Upper lobe of left lung (tissue), 6 donors: ENCODE measurements at regions not wholly inside any gene's neighbourhood (a gene's known extent, or its start where the extent isn't known, plus 50 kb on each side); places are given as distances from the start of the nearest gene placed in this dataset.
A peak's percentile ranks its signal among the peaks of the same experiment; 100 is the strongest.

Source experiments
- ATAC-seq, 2 donors: fragments of 200-7000 bp; cut with Tn5 transposase; one replicate each; pipeline ENCODE4 v1.9.1; 2022; ENCODE audit warnings: mild to moderate bottlenecking in 2 of 2, moderate library complexity in 2 of 2; ENCODE audit not compliant: low FRiP score in 2 of 2
- DNase-seq, 2 donors: peaks; one replicate each; pipeline ENCODE4 v3.0.0-alpha.2; 2019 to 2020
- H3K27ac ChIP-seq, 4 donors: fragments of 200-600 bp; sonication (generic); one replicate each; pipeline ENCODE4 v1.5.1; 2016 to 2019
- H3K27me3 ChIP-seq, 4 donors: fragments of 200-600 bp; sonication (generic); one replicate each; pipeline ENCODE4 v1.5.1; 2017 to 2019
- H3K36me3 ChIP-seq, 4 donors: fragments of 200-600 bp; sonication (generic); one replicate each; pipeline ENCODE4 v1.5.1; 2016 to 2019
- H3K4me1 ChIP-seq, 4 donors: fragments of 200-600 bp; sonication (generic); one replicate each; pipeline ENCODE4 v1.5.1; 2018 to 2019
- H3K4me3 ChIP-seq, 4 donors: fragments of 200-600 bp; sonication (generic); one replicate each; pipeline ENCODE4 v1.5.1; 2017 to 2019; ENCODE audit warnings: mild to moderate bottlenecking in 2 of 4, moderate library complexity in 1 of 4
- H3K9me3 ChIP-seq, 4 donors: fragments of 200-600 bp; sonication (generic); one replicate each; pipeline ENCODE4 v1.5.1; 2018 to 2019
- CTCF ChIP-seq, 6 experiments: fragments of 450-650 bp in 4 of 6; fragments of 200-600 bp in 2 of 6; sonication (generic) in 2 of 6; IDR thresholded peaks; one replicate each; pipeline ENCODE4 v1.5.1; 2016 to 2019; ENCODE audit warnings: antibody characterized with exemption in 6 of 6
- EP300 ChIP-seq, 4 donors: sonication (generic); formaldehyde crosslinking; IDR thresholded peaks; one replicate each; pipeline ENCODE4 v1.5.1; 2017; ENCODE audit warnings: antibody characterized with exemption in 4 of 4, control low read depth in 2 of 4
- POLR2A ChIP-seq, 4 donors: fragments of 450-650 bp; IDR thresholded peaks; one replicate each; pipeline ENCODE4 v1.5.1; 2016 to 2017; ENCODE audit warnings: antibody characterized with exemption in 4 of 4, mild to moderate bottlenecking in 2 of 4
- POLR2AphosphoS5 ChIP-seq, 2 donors: sonication (generic); formaldehyde crosslinking; IDR thresholded peaks; one replicate each; pipeline ENCODE4 v1.5.1; 2017; ENCODE audit warnings: antibody characterized with exemption in 2 of 2
- WGBS, 2 donors: methylation state at CpG; one replicate each; pipeline ENCODE4 v1.1.5; 2017 to 2018; 5-methylcytosine and 5-hydroxymethylcytosine counted together
- donor health status: DM: no; HTN: no; CAD: no; lungs with moderate emphysema.
- donor health status: DM: no; HTN: yes; CAD: no; lungs with severe emphysema.

GRCh38 chr6:167583412-167583811, 243.3 kb upstream of the AFDN start:
- TF ChIP-seq POLR2A (IDR thresholded peaks at IDR 0.05): no peak

GRCh38 chr6:167588181-167588919, 238.4 kb upstream of the AFDN start:
- TF ChIP-seq CTCF (IDR thresholded peaks at IDR 0.05) (no peak), POLR2AphosphoS5 (IDR thresholded peaks at IDR 0.05) (no peak), POLR2A (IDR thresholded peaks at IDR 0.05) (no peak), EP300 (IDR thresholded peaks at IDR 0.05) (no peak)
- peak overlapping the region in 1 of 4 donors; percentile 16 for H3K27ac ChIP-seq
- ATAC-seq (peak in 1 of 2 donors; percentile 43), DNase-seq (no peak)
- H3K4me1 ChIP-seq: no peaks in the 10 kb centered on the region
- no peak overlapping the region for H3K4me3 ChIP-seq
- H3K36me3 ChIP-seq: no peaks in the 10 kb centered on the region
- no peaks in the 10 kb centered on the region for H3K27me3 ChIP-seq
- peaks cover 0 to 2% (median 0%) of the 10 kb centered on the region in 4 donors for H3K9me3 ChIP-seq
- WGBS, 2 donors: 58 to 75% methylated on average over 12 to 20 of the region's 20 CpGs

More at GRCh38 chr6:167583412-167583811, 243.3 kb upstream of the AFDN start:
- H3K27ac ChIP-seq: no peak overlapping the region
- no peaks in the 10 kb centered on the region for H3K4me1 ChIP-seq
- H3K4me3 ChIP-seq: no peak overlapping the region
- no peaks in the 10 kb centered on the region for H3K36me3 ChIP-seq
- no peak for ATAC-seq
- DNase-seq: no peak
- no peaks in the 10 kb centered on the region for H3K27me3 ChIP-seq
- 92 to 100% methylated on average over 2 of the region's 2 CpGs for WGBS, 2 donors
- H3K9me3 ChIP-seq: peaks cover 0 to 6% (median 0%) of the 10 kb centered on the region in 4 donors

- ATAC-seq: peak; percentile 42 to 55
- Histone ChIP-seq H3K27ac (peak overlapping the region in 1 of 4 donors; percentile 16), H3K27me3 (no peaks in the 10 kb centered on the region), H3K9me3 (no peaks in the 10 kb centered on the region), H3K4me3 (no peak overlapping the region), H3K36me3 (no peaks in the 10 kb centered on the region), H3K4me1 (no peaks in the 10 kb centered on the region)
- TF ChIP-seq EP300 (IDR thresholded peaks at IDR 0.05) (no peak), POLR2AphosphoS5 (IDR thresholded peaks at IDR 0.05) (no peak), POLR2A (IDR thresholded peaks at IDR 0.05) (no peak), CTCF (IDR thresholded peaks at IDR 0.05) (no peak)
- 91 to 92% methylated on average over 6 to 18 of the region's 18 CpGs for WGBS, 2 donors
- peak in 1 of 2 donors; percentile 76 for DNase-seq
Measured at GRCh38 chr6:167588920-167589614, 237.6 kb upstream of the AFDN start.

GRCh38 chr6:167589615-167589940, 237.1 kb upstream of the AFDN start:
- no peak overlapping the region for H3K4me3 ChIP-seq
- TF ChIP-seq EP300 (IDR thresholded peaks at IDR 0.05) (no peak), POLR2AphosphoS5 (IDR thresholded peaks at IDR 0.05) (no peak), POLR2A (IDR thresholded peaks at IDR 0.05) (no peak), CTCF (IDR thresholded peaks at IDR 0.05) (no peak)
- no peaks in the 10 kb centered on the region for H3K9me3 ChIP-seq
- 77 to 82% methylated on average over 10 of the region's 10 CpGs for WGBS, 2 donors
- ATAC-seq: peak; percentile 19 to 34
- DNase-seq: no peak
- H3K4me1 ChIP-seq: no peaks in the 10 kb centered on the region
- no peaks in the 10 kb centered on the region for H3K36me3 ChIP-seq
- no peak overlapping the region for H3K27ac ChIP-seq
- H3K27me3 ChIP-seq: no peaks in the 10 kb centered on the region

- H3K4me1 ChIP-seq: no peaks in the 10 kb centered on the region
- no peak overlapping the region for H3K27ac ChIP-seq
Measured at GRCh38 chr6:167590193-167590592, 236.5 kb upstream of the AFDN start.

More at GRCh38 chr6:167590193-167590592, 236.5 kb upstream of the AFDN start:
- H3K9me3 ChIP-seq: no peaks in the 10 kb centered on the region
- H3K4me3 ChIP-seq: no peak overlapping the region
- DNase-seq (no peak), ATAC-seq (no peak)
- no peaks in the 10 kb centered on the region for H3K36me3 ChIP-seq
- WGBS, 2 donors: 94 to 96% methylated on average over 3 of the region's 3 CpGs
- H3K27me3 ChIP-seq: no peaks in the 10 kb centered on the region
- TF ChIP-seq CTCF (IDR thresholded peaks at IDR 0.05): no peak
- TF ChIP-seq EP300 (IDR thresholded peaks at IDR 0.05): no peak
- no peak for TF ChIP-seq POLR2AphosphoS5 (IDR thresholded peaks at IDR 0.05)
- TF ChIP-seq POLR2A (IDR thresholded peaks at IDR 0.05): no peak
